ENCODE measurements at regions not wholly inside any gene's neighbourhood (a gene's known extent, or its start where the extent isn't known, plus 50 kb on each side); places are given as distances from the start of the nearest gene placed in this dataset.

DNA sequence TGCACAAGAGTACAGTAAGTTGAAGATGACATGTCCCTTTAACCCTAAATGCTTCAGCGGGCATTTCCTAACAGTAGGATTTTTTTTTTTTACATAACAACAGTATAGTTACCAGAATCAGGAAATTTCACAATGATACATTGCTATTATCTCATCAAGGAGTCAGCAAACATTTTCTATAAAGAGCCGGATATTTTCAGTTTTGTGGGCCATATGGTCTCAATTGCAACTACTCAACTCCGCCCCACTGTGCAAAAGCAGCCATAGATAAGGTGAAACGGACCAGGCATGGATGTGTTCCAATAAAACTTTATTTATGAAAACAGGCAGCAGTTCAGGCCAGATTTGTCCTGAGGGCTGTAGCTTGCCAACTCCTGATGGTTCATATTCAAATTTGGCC, 130.6 kb downstream of the SMAD6 start:
- H3K4me1 ChIP-seq, result peaks cover 14% of the 10 kb centered on the region
- intact Hi-C loops (cut with DNase I), result no loop called here
- no peak overlapping the region for H3K4me3 ChIP-seq
- TF ChIP-seq, protein P1, sequence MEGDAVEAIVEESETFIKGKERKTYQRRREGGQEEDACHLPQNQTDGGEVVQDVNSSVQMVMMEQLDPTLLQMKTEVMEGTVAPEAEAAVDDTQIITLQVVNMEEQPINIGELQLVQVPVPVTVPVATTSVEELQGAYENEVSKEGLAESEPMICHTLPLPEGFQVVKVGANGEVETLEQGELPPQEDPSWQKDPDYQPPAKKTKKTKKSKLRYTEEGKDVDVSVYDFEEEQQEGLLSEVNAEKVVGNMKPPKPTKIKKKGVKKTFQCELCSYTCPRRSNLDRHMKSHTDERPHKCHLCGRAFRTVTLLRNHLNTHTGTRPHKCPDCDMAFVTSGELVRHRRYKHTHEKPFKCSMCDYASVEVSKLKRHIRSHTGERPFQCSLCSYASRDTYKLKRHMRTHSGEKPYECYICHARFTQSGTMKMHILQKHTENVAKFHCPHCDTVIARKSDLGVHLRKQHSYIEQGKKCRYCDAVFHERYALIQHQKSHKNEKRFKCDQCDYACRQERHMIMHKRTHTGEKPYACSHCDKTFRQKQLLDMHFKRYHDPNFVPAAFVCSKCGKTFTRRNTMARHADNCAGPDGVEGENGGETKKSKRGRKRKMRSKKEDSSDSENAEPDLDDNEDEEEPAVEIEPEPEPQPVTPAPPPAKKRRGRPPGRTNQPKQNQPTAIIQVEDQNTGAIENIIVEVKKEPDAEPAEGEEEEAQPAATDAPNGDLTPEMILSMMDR (IDR thresholded peaks at IDR 0.05), result no peak
- no peaks in the 10 kb centered on the region for H3K27me3 ChIP-seq
- H3K27ac ChIP-seq, result no peak overlapping the region
- H3K36me3 ChIP-seq, result no peaks in the 10 kb centered on the region
- no peaks in the 10 kb centered on the region for H3K9me3 ChIP-seq
- ATAC-seq (peak; percentile 9), DNase-seq (peak; percentile 34)

DNA sequence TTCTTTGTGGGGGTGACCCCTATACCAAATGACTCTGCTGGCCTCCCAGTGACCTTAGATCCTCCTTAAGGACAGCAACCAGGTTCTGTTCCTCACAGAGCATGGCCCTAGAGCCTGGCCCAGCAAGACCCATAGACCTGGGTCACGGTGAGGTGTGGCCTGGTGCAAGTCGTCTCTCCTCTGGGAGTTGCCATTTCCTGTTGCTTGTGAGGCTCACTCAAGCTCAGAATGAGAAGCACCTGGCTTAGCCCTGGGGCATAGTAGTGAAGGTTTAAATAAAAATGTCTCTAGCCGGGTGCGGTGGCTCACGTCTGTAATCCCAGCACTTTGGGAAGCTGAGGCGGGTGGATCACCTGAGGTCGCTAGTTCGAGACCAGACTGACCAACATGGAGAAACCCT, 131.3 kb downstream of the SMAD6 start:
- Histone ChIP-seq H3K36me3 (no peaks in the 10 kb centered on the region), H3K4me3 (no peak overlapping the region), H3K4me1 (peaks cover 14% of the 10 kb centered on the region), H3K9me3 (no peaks in the 10 kb centered on the region), H3K27me3 (no peaks in the 10 kb centered on the region), H3K27ac (no peak overlapping the region)
- ATAC-seq, result peak; percentile 5
- TF ChIP-seq, protein P1 (IDR thresholded peaks at IDR 0.05), result no peak
- DNase-seq, result peak; percentile 39
- intact Hi-C loops (cut with DNase I), result no loop called here

DNA sequence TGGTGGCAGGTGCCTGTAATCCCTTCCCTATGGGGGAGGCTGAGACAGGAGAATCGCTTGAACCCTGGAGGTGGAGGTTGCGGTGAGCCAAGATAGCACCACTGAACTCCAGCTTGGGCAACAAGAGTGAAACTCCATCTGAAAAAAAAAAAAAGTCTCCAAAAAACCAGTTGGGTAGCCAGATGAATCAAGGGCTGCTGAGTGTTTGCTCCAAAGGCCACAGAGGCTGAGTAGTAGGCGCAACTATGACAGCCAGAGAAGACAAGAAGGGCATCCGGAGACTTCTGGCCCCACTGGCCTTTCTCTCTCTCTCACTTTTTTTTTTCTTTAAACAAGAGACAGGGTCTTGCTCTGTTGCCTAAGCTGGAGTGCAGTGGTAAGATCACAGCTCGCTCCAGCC, 131.8 kb downstream of the SMAD6 start:
- TF ChIP-seq, protein P1 (IDR thresholded peaks at IDR 0.05), result no peak
- ATAC-seq (no peak), DNase-seq (peak; percentile 27)
- Histone ChIP-seq H3K9me3 (no peaks in the 10 kb centered on the region), H3K4me3 (no peak overlapping the region), H3K4me1 (peaks cover 14% of the 10 kb centered on the region), H3K27ac (no peak overlapping the region), H3K36me3 (no peaks in the 10 kb centered on the region), H3K27me3 (no peaks in the 10 kb centered on the region)
- intact Hi-C loops (cut with DNase I), result no loop called here

DNA sequence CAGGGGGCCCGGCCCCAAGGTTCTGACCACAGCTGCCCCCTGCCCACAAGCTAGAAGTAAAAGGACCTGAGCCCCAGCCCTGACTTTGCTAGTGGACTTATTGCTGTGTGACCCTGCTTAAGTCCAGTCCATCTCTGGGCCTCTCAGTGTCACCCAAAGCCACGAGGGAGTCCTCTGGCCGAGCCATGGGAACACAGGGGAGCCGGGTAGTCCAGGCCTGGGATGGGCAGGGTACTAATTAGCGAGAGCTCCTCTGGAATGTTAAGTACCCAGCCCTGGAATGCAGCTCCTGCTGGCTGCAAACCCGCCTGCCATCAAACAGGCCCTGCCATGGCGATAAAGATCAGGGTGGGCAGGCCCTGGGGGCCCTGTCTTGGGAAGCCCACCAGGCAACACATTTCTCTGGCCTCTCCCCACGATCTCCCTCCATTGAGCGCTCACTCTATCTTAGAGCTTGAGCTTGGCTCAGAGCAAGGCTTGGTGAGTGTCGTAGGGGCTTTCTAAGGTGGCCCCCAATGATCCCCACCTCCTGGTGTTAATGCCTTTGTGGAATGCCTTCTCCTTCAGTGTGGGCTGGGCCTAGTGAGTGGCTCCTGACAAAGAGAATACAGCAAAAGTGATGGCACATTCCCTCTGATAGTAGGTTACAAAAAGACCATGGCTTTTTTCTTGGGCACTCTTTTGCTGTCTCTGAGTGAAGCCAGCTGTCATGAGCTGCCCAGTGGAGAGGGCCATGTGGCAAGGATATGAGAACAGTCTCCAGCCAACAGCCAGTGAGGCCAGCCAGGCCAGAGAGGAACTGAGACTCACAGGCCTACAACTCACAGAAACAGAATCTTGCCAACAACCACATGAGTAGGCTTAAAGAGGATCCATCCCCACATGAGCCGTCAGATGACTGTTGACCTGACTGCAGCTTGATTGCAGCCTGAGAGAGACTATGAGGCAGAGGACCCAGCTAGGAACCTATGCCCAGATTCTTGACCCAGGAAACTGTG, 133.1 kb downstream of the SMAD6 start:
- peak overlapping the region; percentile 68 for H3K27ac ChIP-seq
- no peaks in the 10 kb centered on the region for H3K27me3 ChIP-seq
- H3K4me3 ChIP-seq, result no peak overlapping the region
- peak; percentile 86 for ATAC-seq
- TF ChIP-seq, protein P1 (IDR thresholded peaks at IDR 0.05), result no peak
- intact Hi-C loops (cut with DNase I), result no loop called here
- no peaks in the 10 kb centered on the region for H3K36me3 ChIP-seq
- no peaks in the 10 kb centered on the region for H3K9me3 ChIP-seq
- DNase-seq, result no peak
- H3K4me1 ChIP-seq, result peaks cover 26% of the 10 kb centered on the region

DNA sequence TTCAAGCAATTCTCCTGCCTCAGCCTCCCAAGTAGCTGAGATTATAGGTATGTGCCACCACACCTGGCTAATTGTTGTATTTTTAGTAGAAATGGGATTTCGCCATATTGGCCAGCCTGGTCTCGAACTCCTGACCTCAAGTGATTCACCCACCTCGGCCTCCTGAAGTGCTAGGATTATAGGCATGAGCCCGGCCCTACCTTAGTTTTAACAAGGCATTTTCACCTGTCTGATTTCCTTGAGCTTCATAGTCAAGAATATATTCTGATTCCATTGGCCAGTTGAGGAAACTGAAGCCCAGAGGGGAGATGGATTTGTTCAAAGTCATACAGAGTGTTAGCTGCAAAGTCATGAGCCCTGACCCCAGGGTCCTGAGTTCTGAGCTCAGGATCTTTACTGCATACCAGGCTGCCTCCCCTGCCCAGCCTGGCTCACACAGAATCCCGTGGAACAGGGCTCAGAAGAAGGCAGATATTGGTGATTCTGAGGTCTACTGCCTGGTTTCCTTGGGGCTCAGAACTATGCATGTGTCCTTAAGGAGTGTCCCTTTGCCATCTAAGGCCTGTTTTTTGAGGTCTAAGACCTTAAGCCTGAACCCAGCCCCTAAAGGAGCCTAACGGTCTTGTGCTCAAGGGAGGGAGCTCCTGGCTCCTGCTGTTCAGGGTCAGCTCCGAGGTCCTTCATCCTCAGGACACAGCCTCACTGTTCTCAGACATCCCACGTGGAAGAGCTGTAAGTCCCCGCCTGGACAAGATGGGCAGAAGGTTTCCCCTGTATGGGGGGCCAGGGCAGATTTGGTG, 134.4 kb downstream of the SMAD6 start:
- TF ChIP-seq, protein P1 (IDR thresholded peaks at IDR 0.05), result no peak
- no peaks in the 10 kb centered on the region for H3K27me3 ChIP-seq
- H3K9me3 ChIP-seq, result no peaks in the 10 kb centered on the region
- H3K36me3 ChIP-seq, result no peaks in the 10 kb centered on the region
- no peak for DNase-seq
- no peak overlapping the region for H3K4me3 ChIP-seq
- peaks cover 35% of the 10 kb centered on the region for H3K4me1 ChIP-seq
- intact Hi-C loops (cut with DNase I), result no loop called here
- H3K27ac ChIP-seq, result peak overlapping the region; percentile 65
- no peak for ATAC-seq
